GM20000 (cell line): ENCODE measurements at regions not wholly inside any gene's neighbourhood (a gene's known extent, or its start where the extent isn't known, plus 50 kb on each side); places are given as distances from the start of the nearest gene placed in this dataset.

Experiments
- DNase-seq: peaks from one replicate; pipeline ENCODE4 v3.0.0; 2012; ENCODE audit warnings: low spot score
- CTCF ChIP-seq: IDR thresholded peaks from 2 replicates; pipeline ENCODE4 v1.5.1; 2012; ENCODE audit warnings: mild to moderate bottlenecking, control low read depth; ENCODE audit errors: extremely low read depth, missing control alignments

- DNase-seq, result no peak
- no peak for TF ChIP-seq CTCF
These were observed 138.5 kb upstream of the HES1 start for GRCh38 chr3:193997228-193998122.

- no peak for TF ChIP-seq CTCF
- DNase-seq, result no peak
These were observed 137.9 kb upstream of the HES1 start for GRCh38 chr3:193998123-193998448.

- no peak for DNase-seq
- TF ChIP-seq CTCF, result no peak
These were observed 137.2 kb upstream of the HES1 start for GRCh38 chr3:193998628-193999195.

GRCh38 chr3:194000100-194000499 lies 135.8 kb upstream of the HES1 start:
- DNase-seq, result no peak
- TF ChIP-seq CTCF, result no peak

- DNase-seq, result no peak
- TF ChIP-seq CTCF, result no peak
These were observed 135.2 kb upstream of the HES1 start for GRCh38 chr3:194000712-194001111.

GRCh38 chr3:194001728-194002459 lies 134.1 kb upstream of the HES1 start:
- TF ChIP-seq CTCF, result no peak
- DNase-seq, result no peak
